ENCODE measurements at regions not wholly inside any gene's neighbourhood (a gene's known extent, or its start where the extent isn't known, plus 50 kb on each side); places are given as distances from the start of the nearest gene placed in this dataset.

GRCh38 chr12:16880864-16881285, 274.9 kb upstream of the LMO3 start:
- H3K27ac Mint-ChIP-seq (ENCODE audit: unreplicated experiment): no peak overlapping the region
- H3K4me3 Mint-ChIP-seq (ENCODE audit: unreplicated experiment): no peak overlapping the region
- DNase-seq (ENCODE audit: low spot score): no peak

GRCh38 chr12:16870845-16871244, 264.9 kb upstream of the LMO3 start:
- DNase-seq (ENCODE audit: low spot score): no peak
- H3K4me1 Mint-ChIP-seq (ENCODE audit: unreplicated experiment): no peaks in the 10 kb centered on the region
- no peak overlapping the region for H3K4me3 Mint-ChIP-seq (ENCODE audit: unreplicated experiment)
- H3K9me3 Mint-ChIP-seq (ENCODE audit: unreplicated experiment): no peaks in the 10 kb centered on the region
- H3K27ac Mint-ChIP-seq (ENCODE audit: unreplicated experiment): no peak overlapping the region
- H3K27me3 Mint-ChIP-seq (ENCODE audit: unreplicated experiment): no peaks in the 10 kb centered on the region
- H3K36me3 Mint-ChIP-seq (ENCODE audit: low read depth, unreplicated experiment): no peaks in the 10 kb centered on the region
- TF ChIP-seq CTCF (IDR thresholded peaks at IDR 0.05; ENCODE audit: unreplicated experiment): no peak

More at GRCh38 chr12:16880864-16881285, 274.9 kb upstream of the LMO3 start:
- Mint-ChIP-seq H3K27me3 (ENCODE audit: unreplicated experiment) (no peaks in the 10 kb centered on the region), H3K9me3 (ENCODE audit: unreplicated experiment) (no peaks in the 10 kb centered on the region), H3K36me3 (ENCODE audit: low read depth, unreplicated experiment) (no peaks in the 10 kb centered on the region), H3K4me1 (ENCODE audit: unreplicated experiment) (no peaks in the 10 kb centered on the region)
- TF ChIP-seq CTCF (IDR thresholded peaks at IDR 0.05; ENCODE audit: unreplicated experiment): no peak

- no peaks in the 10 kb centered on the region for H3K27me3 Mint-ChIP-seq (ENCODE audit: unreplicated experiment)
- no peaks in the 10 kb centered on the region for H3K4me1 Mint-ChIP-seq (ENCODE audit: unreplicated experiment)
- no peak for TF ChIP-seq CTCF (IDR thresholded peaks at IDR 0.05; ENCODE audit: unreplicated experiment)
- DNase-seq (ENCODE audit: low spot score): no peak
- no peak overlapping the region for H3K27ac Mint-ChIP-seq (ENCODE audit: unreplicated experiment)
- no peaks in the 10 kb centered on the region for H3K36me3 Mint-ChIP-seq (ENCODE audit: low read depth, unreplicated experiment)
- no peak overlapping the region for H3K4me3 Mint-ChIP-seq (ENCODE audit: unreplicated experiment)
- no peaks in the 10 kb centered on the region for H3K9me3 Mint-ChIP-seq (ENCODE audit: unreplicated experiment)
Observed at GRCh38 chr12:16863742-16864141, 257.8 kb upstream of the LMO3 start.

- TF ChIP-seq CTCF (IDR thresholded peaks at IDR 0.05; ENCODE audit: unreplicated experiment): no peak
- Mint-ChIP-seq H3K4me1 (ENCODE audit: unreplicated experiment) (no peaks in the 10 kb centered on the region), H3K4me3 (ENCODE audit: unreplicated experiment) (no peak overlapping the region), H3K36me3 (ENCODE audit: low read depth, unreplicated experiment) (no peaks in the 10 kb centered on the region), H3K27ac (ENCODE audit: unreplicated experiment) (no peak overlapping the region), H3K27me3 (ENCODE audit: unreplicated experiment) (no peaks in the 10 kb centered on the region), H3K9me3 (ENCODE audit: unreplicated experiment) (no peaks in the 10 kb centered on the region)
- DNase-seq (ENCODE audit: low spot score): no peak
Observed at GRCh38 chr12:16857456-16857923, 251.5 kb upstream of the LMO3 start.

GRCh38 chr12:16854465-16854864, 248.5 kb upstream of the LMO3 start:
- H3K9me3 Mint-ChIP-seq (ENCODE audit: unreplicated experiment): no peaks in the 10 kb centered on the region
- no peaks in the 10 kb centered on the region for H3K27me3 Mint-ChIP-seq (ENCODE audit: unreplicated experiment)
- no peak overlapping the region for H3K27ac Mint-ChIP-seq (ENCODE audit: unreplicated experiment)
- no peaks in the 10 kb centered on the region for H3K36me3 Mint-ChIP-seq (ENCODE audit: low read depth, unreplicated experiment)
- no peaks in the 10 kb centered on the region for H3K4me1 Mint-ChIP-seq (ENCODE audit: unreplicated experiment)
- TF ChIP-seq CTCF (IDR thresholded peaks at IDR 0.05; ENCODE audit: unreplicated experiment): no peak
- DNase-seq (ENCODE audit: low spot score): no peak
- H3K4me3 Mint-ChIP-seq (ENCODE audit: unreplicated experiment): no peak overlapping the region
